Sigmoid colon (tissue), 6 donors: ENCODE measurements at regions not wholly inside any gene's neighbourhood (a gene's known extent, or its start where the extent isn't known, plus 50 kb on each side); places are given as distances from the start of the nearest gene placed in this dataset.

ENCODE experiments used
- DNase-seq: peaks from one replicate; pipeline ENCODE4 v3.0.0-alpha.2; 2019
- H3K27ac ChIP-seq, 4 donors: fragments of 200-600 bp; sonication (generic); one replicate each; pipeline ENCODE4 v1.5.1; 2016 to 2019; ENCODE audit warnings: mild to moderate bottlenecking in 1 of 4
- H3K27me3 ChIP-seq, 3 donors: fragments of 200-600 bp; sonication (generic); one replicate each; pipeline ENCODE4 v1.5.1; 2019; ENCODE audit warnings: mild to moderate bottlenecking in 1 of 3
- H3K36me3 ChIP-seq, 4 donors: fragments of 200-600 bp; sonication (generic); one replicate each; pipeline ENCODE4 v1.5.1; 2016 to 2019
- H3K4me1 ChIP-seq, 4 donors: fragments of 200-600 bp; sonication (generic); one replicate each; pipeline ENCODE4 v1.5.1; 2017 to 2019
- H3K4me3 ChIP-seq, 4 donors: fragments of 200-600 bp; sonication (generic); one replicate each; pipeline ENCODE4 v1.5.1; 2017 to 2019; ENCODE audit warnings: mild to moderate bottlenecking in 2 of 4, moderate library complexity in 1 of 4
- H3K9me3 ChIP-seq, 4 donors: fragments of 200-600 bp in 3 of 4; sonication (generic) in 3 of 4; one replicate each; pipeline versions ENCODE4 v1.5.1 to v1.6.1; 2013 to 2019
- CTCF ChIP-seq, 4 experiments: fragments of 450-650 bp in 3 of 4; fragments of 200-600 bp in 1 of 4; IDR thresholded peaks; one replicate each; pipeline ENCODE4 v1.5.1; 2016 to 2019; ENCODE audit warnings: antibody characterized with exemption in 4 of 4, mild to moderate bottlenecking in 3 of 4, moderate library complexity in 2 of 4
- EP300 ChIP-seq, 4 donors: sonication (generic); formaldehyde crosslinking; IDR thresholded peaks; one replicate each; pipeline ENCODE4 v1.6.1; 2017; ENCODE audit warnings: antibody characterized with exemption in 4 of 4
- POLR2A ChIP-seq, 2 donors: fragments of 450-650 bp; IDR thresholded peaks; one replicate each; pipeline ENCODE4 v1.6.1; 2016; ENCODE audit warnings: antibody characterized with exemption in 2 of 2, mild to moderate bottlenecking in 2 of 2, moderate library complexity in 2 of 2
- POLR2AphosphoS5 ChIP-seq, 4 donors: sonication (generic); formaldehyde crosslinking; IDR thresholded peaks; one replicate each; pipeline ENCODE4 v1.6.1; 2017; ENCODE audit warnings: antibody characterized with exemption in 4 of 4
- WGBS, 2 donors: extraction: QIAGEN DNeasy Blood & Tissue Kit; methylation state at CpG; one replicate each; pipeline ENCODE4 v1.1.7; 2013; 5-methylcytosine and 5-hydroxymethylcytosine counted together
- intact Hi-C: fragments of 100-400 bp; cut with DNase I; formaldehyde crosslinking; loops from one replicate; pipeline ENCODE4 v1.15.1; 2023
- donor health status: healthy with polysubstance abuse.
- donor health status: healthy.

- H3K36me3 ChIP-seq: no peaks in the 10 kb centered on the region
- H3K4me1 ChIP-seq: no peaks in the 10 kb centered on the region
- H3K27ac ChIP-seq: no peak overlapping the region
- intact Hi-C loops: no loop called here
- 78 to 89% methylated on average over 1 of the region's 1 CpG for WGBS, 2 donors
- TF ChIP-seq EP300 (IDR thresholded peaks at IDR 0.05) (no peak), CTCF (IDR thresholded peaks at IDR 0.05) (no peak), POLR2A (IDR thresholded peaks at IDR 0.05) (no peak), POLR2AphosphoS5 (IDR thresholded peaks at IDR 0.05) (no peak)
- H3K9me3 ChIP-seq: no peaks in the 10 kb centered on the region
- H3K4me3 ChIP-seq: no peak overlapping the region
- no peaks in the 10 kb centered on the region for H3K27me3 ChIP-seq
- no peak for DNase-seq
Measured at GRCh38 chr11:105232021-105232420, 92.5 kb upstream of the CARD18 start.

DNA sequence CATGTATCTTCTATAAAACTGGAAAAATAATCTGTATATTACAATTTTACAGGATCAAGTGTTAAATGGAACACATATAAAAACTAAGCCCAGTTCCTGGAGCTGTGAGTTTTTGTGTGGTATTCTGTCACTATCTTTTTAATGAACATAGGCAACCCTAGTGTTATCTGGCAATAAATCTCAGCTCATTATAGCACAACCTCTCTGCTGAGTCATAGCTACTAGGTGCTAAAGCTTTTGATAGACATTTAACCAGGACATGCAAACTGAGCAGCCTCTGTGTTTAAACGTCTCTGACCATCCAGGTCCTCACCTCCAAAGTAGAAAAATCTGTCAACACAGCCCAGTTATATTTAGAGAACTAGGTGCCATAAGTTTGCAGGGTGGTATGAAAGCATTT lies 91.0 kb upstream of the CARD18 start:
- Histone ChIP-seq H3K4me1 (no peaks in the 10 kb centered on the region), H3K9me3 (no peaks in the 10 kb centered on the region), H3K27ac (no peak overlapping the region), H3K27me3 (no peaks in the 10 kb centered on the region), H3K4me3 (no peak overlapping the region), H3K36me3 (no peaks in the 10 kb centered on the region)
- DNase-seq: no peak
- intact Hi-C loops: no loop called here
- WGBS, 2 donors: 10 to 51% methylated on average over 1 of the region's 1 CpG
- TF ChIP-seq POLR2AphosphoS5 (IDR thresholded peaks at IDR 0.05) (no peak), EP300 (IDR thresholded peaks at IDR 0.05) (no peak), POLR2A (IDR thresholded peaks at IDR 0.05) (no peak), CTCF (IDR thresholded peaks at IDR 0.05) (no peak)

GRCh38 chr11:105229761-105230160 lies 90.2 kb upstream of the CARD18 start:
- no peak for DNase-seq
- Histone ChIP-seq H3K27me3 (no peaks in the 10 kb centered on the region), H3K27ac (no peak overlapping the region), H3K9me3 (no peaks in the 10 kb centered on the region), H3K4me1 (no peaks in the 10 kb centered on the region), H3K4me3 (no peak overlapping the region), H3K36me3 (no peaks in the 10 kb centered on the region)
- TF ChIP-seq EP300 (IDR thresholded peaks at IDR 0.05) (no peak), POLR2AphosphoS5 (IDR thresholded peaks at IDR 0.05) (no peak), POLR2A (IDR thresholded peaks at IDR 0.05) (no peak), CTCF (IDR thresholded peaks at IDR 0.05) (no peak)
- intact Hi-C loops: no loop called here
- 73 to 77% methylated on average over 2 of the region's 2 CpGs for WGBS, 2 donors

- H3K4me3 ChIP-seq: no peak overlapping the region
- 79 to 90% methylated on average over 2 of the region's 2 CpGs for WGBS, 2 donors
- TF ChIP-seq POLR2AphosphoS5 (IDR thresholded peaks at IDR 0.05) (no peak), EP300 (IDR thresholded peaks at IDR 0.05) (no peak), CTCF (IDR thresholded peaks at IDR 0.05) (no peak), POLR2A (IDR thresholded peaks at IDR 0.05) (no peak)
- H3K4me1 ChIP-seq: no peaks in the 10 kb centered on the region
- H3K9me3 ChIP-seq: no peaks in the 10 kb centered on the region
- H3K27me3 ChIP-seq: no peaks in the 10 kb centered on the region
- H3K27ac ChIP-seq: no peak overlapping the region
- DNase-seq: no peak
- H3K36me3 ChIP-seq: no peaks in the 10 kb centered on the region
- intact Hi-C loops: no loop called here
Measured at GRCh38 chr11:105229257-105229656, 89.7 kb upstream of the CARD18 start.

DNA sequence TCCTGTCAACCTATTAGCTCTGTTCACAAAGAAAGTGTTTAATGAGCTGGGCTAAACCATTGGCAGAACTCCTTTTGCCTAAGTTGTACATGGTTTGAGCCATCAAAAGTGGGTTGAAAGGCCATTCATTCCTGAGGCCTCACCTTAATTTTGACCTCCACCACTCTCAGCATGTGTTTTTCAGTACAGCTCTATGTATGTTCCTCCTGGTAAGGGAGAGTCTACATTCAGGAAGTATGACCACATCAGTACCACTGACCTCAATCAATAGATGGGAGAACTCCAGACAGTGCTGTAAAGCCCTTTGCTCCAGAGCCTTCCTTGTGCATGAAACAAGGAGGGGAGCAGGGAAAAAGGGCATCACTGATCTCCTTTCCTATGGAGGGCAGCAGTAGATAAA lies 87.8 kb upstream of the CARD18 start:
- intact Hi-C loops: no loop called here
- no peaks in the 10 kb centered on the region for H3K27me3 ChIP-seq
- H3K9me3 ChIP-seq: no peaks in the 10 kb centered on the region
- no peak overlapping the region for H3K4me3 ChIP-seq
- no peak overlapping the region for H3K27ac ChIP-seq
- DNase-seq: no peak
- no peaks in the 10 kb centered on the region for H3K4me1 ChIP-seq
- H3K36me3 ChIP-seq: no peaks in the 10 kb centered on the region
- TF ChIP-seq POLR2AphosphoS5 (IDR thresholded peaks at IDR 0.05) (no peak), CTCF (IDR thresholded peaks at IDR 0.05) (no peak), POLR2A (IDR thresholded peaks at IDR 0.05) (no peak), EP300 (IDR thresholded peaks at IDR 0.05) (no peak)
